ENCODE measurements at regions not wholly inside any gene's neighbourhood (a gene's known extent, or its start where the extent isn't known, plus 50 kb on each side); places are given as distances from the start of the nearest gene placed in this dataset.
A peak's percentile ranks its signal among the peaks of the same experiment; 100 is the strongest.
"Not testable (repeated sequence)": the region's sequence is repeated elsewhere in the genome, so short reads cannot be mapped to it uniquely, and the experiment has no call there.

DNA sequence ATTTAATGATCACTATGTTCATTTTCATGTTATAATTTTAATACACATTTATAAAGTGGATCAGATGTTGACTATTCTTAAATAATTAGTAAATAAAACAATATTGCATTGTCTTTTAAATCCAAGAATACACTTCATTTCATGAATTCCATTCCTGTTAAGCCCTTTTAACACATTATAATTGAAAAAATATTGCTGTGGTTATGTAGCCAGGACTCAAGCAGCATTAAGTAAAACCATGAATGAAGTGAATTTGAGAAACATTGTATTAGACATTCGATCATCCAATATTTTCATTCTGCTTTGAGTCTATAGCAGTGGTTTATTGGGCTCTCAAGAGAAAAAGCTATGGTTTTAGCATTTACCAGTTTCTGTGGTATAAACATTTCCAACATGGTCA is 94.2 kb upstream of the RAPGEF2 start:
- DNase-seq = no peak

GRCh38 chr4:159009521-159009920 is 93.4 kb upstream of the RAPGEF2 start:
- peak; percentile 24 for DNase-seq

DNA sequence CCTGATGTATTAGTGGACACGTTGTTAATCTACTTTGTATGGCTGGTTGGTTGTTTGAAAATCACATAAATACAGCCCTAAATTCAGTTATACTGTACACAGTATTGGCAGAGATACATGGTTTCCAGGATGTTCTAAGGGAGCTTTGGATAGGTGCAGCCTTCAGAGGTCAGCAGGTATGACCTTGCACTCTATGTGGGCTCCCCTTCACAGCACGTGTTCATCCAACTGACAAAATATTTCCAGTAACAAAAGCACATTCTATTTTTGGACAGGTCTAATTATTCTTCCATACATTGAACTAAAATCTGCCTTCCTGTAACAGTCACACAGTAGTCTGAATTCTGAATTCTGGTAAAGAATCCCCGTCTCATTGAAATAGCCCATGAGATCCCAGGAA is 92.8 kb upstream of the RAPGEF2 start:
- DNase-seq = no peak

GRCh38 chr4:159010563-159011260 is 92.2 kb upstream of the RAPGEF2 start:
- peak; percentile 74 for DNase-seq

GRCh38 chr4:159012381-159012780 is 90.5 kb upstream of the RAPGEF2 start:
- DNase-seq = no peak

DNA sequence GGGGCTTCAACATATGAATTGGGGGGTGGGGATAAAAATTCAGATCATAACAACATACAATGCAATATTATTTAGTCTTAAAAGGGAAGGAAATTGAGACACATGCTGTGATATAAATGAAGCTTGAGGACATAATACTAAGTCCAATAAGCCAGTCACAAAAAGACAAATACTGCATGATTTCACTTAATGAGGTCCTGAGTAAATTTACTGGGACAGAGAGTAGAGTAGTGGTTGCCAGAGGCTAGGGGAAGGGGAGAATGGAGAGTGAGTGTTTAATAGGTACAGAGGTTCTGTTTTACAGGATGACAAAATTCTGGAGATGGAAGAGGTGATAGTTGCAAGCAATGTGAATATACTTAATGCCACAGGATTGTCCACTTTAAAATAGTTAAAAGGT is 89.2 kb upstream of the RAPGEF2 start:
- no peak for DNase-seq

DNA sequence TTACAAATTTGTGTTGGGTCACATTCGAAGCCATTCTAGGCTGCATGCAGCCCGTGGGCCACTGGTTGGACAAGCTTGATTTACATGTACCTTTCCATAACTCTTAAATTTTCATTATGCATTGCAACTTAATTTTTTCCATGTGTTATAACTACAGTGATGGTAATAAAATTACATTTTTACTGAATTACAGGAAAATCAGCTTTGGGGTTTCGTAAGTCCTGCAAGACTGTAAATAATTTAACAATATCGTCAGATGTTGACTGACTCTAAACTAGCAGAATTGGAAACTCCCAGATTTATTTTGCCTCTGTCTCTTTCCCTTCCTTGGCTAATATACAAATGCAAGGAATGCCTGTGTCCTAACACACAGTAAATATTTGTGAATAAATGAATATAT is 88.0 kb upstream of the RAPGEF2 start:
- no peak for DNase-seq

DNA sequence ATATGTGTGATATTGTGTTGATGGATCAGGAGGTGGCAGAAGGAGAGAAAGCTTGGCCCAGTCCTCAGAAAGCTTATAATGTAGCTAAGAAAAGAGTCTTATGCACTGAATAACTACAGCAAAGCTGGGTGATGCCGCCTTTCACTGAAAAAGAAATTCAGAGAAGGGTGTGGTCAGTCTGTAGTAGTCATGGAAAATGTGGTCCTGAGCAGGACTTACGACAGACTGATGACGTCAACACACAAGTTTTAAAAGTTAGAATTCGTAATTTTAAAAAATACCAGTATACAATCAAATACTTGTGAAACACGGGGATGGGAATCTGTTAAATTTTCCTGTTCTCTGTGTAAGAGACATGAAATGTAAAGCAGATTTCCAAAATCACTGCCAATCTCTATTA is 87.0 kb upstream of the RAPGEF2 start:
- DNase-seq = no peak

GRCh38 chr4:159016593-159017024 is 86.3 kb upstream of the RAPGEF2 start:
- DNase-seq = no peak

DNA sequence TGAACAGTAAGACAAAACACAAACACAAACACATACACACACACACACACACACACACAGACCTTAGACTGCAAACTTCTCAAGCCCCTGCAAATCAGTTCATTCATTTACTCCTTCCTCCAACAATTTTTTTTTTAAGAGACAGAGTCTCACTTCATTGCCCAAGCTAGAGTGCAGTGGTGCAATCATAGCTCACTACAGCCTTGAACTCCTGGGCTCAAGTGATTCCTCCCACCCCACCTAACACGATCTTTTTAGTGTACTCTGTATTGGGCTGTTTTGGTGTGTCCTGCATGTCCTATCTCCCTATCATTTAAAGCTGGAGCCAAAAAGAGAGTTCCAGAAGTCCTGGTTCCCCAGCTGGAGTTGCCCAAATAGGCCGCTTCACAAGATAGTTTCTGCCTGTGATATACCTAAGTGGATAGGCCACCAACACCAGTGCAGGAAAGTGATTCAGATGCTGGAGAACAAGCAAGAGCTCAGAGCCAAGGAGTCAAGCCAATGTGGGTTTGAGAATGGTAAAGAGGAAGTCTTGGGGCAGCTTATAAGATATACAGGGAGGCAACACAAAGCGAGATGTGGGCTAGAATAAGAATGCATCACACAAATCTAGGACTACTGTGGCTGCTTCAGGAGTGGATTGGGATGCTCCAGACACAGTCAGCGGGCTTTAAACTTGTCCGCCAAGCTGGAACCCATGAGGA is 85.4 kb upstream of the RAPGEF2 start:
- no peak for DNase-seq

DNA sequence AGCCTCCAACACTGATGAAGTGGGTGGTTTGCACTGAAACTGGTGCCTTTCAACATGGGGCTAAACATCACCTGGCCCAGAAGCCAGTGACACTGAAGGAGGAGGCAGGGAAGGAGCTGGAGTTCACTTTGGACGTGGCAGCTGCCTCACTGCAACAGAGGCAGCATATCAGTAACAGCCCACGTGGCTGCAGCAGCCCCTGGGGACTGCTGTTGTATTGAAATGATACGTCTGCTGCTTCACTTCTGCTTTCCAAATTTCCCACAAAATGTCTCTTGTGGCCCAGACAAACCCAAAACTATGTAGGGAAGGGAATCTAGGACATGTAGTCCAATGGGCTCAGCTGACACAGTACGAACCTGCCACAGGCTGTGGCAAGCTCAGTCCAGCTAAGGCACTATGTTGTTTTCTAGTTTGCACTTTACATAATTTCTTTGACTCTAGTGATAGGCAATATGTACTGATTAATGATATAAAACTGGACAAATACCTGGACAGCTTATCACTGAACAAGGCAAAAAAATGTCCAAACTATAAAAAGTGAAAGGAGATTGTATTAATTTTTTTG is 84.7 kb upstream of the RAPGEF2 start:
- no peak for DNase-seq

- no peak for DNase-seq
These were observed 83.5 kb upstream of the RAPGEF2 start for GRCh38 chr4:159019356-159019755.

DNA sequence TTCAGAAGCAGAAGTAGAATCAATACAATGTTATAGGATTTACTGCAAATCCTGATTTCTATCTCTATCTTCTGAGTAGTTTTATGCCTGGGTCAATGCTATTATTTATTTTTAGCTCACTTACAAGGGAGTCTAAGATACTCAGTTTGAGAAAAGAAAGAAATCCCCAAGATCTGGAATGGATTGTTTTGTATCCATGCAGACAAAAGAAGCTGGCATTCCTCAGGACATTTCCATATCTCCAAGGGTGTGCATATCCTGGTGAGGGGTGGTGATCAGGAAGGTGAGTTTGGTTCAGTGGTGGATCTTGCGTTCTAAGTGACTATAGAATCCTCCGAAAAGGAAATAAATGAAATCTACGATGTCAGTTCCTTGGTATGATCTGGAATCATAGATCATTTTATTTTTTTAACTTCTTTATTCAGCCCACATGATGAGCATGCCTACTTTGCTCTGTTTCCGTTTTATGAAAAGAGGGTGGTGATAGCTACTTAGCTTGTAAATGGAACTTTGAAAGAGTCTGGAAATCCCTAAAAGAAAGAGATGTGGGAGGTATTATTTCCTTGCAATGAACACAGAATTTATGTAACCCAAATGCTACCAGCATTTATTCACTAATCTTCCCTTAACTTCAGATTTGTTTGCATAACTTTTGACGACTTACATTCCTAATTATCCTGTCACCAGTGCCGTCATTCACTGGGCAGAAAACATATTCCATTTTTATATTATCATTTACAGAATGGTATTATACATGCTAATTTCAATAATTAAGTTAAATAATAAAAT is 81.1 kb upstream of the RAPGEF2 start:
- no peak for DNase-seq

DNA sequence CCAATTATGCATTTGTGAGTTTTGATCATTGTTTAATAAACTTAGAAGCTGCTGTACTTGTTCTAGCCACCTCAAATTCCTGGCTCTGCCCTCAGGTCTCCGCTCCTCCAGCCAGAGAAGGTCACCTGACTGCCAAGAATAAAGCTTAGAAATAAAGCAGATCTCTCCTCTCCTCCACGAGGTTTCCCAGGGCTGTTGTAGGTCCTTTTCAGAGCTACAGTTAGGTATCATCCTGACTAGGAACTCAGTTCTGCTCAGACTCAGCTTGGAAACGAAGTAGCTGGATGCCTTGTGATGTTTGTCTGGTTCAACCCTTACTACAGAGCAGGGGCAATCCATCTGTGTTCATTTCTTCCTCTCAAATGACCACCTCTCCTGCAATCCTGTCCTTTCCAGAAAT is 79.1 kb upstream of the RAPGEF2 start:
- DNase-seq = no peak

- no peak for DNase-seq
These were observed 78.6 kb upstream of the RAPGEF2 start for GRCh38 chr4:159024266-159024665.

GRCh38 chr4:159024828-159025227 is 78.1 kb upstream of the RAPGEF2 start:
- DNase-seq = no peak

DNA sequence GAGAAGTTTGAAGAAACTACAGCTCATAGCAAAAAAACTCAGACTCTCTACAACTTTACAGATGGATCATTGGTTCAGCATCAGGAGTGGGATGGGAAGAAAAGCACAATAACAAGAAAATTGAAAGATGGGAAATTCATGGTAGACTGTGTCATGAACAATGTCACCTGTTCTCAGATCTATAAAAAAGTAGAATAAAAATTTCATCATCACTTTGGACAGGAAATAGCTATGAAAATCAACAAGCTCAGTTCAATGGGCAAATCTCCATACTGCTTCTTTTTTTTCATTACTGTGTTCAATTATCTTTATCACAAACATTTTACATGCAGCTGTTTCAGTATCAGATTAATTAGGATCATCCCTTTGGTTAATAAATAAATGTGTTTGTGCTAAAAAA is 76.5 kb upstream of the RAPGEF2 start:
- no peak for DNase-seq

DNA sequence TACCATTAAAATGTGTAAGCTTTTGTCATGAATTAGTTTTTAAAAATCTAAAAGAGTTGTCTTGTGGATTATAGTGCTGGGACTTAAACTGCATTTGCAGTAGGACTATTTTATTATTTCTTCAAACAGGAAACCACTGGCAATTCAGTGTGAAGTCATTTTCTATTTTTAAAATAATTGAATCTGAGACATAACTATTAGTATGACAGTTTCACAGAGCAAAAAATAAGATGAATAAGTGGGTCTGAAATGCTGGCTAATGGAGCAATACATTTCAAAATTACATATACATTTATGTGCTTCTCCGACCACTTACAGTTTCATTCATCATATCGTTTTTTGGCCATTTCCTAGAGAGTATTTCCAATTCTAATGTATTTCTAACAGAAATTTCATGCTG is 75.3 kb upstream of the RAPGEF2 start:
- DNase-seq = no peak

DNA sequence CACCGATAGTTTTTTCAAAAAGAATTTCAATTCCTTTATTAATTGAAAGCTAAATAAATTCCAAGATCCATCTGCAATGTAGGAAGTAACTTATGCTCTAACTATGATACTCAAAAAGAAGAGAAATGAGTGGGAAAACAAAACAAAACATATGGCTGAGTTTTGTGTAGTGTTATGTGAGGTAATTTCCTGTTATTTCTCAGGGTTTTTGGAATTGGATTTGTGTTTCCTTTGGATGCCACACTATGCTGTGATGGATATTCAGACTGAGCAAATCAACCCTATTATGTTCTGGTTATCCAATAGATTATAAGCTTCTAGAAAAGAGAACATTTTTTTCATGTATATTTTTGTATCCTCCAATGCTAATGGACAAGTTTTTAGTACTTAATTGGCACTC is 73.4 kb upstream of the RAPGEF2 start:
- no peak for DNase-seq

DNA sequence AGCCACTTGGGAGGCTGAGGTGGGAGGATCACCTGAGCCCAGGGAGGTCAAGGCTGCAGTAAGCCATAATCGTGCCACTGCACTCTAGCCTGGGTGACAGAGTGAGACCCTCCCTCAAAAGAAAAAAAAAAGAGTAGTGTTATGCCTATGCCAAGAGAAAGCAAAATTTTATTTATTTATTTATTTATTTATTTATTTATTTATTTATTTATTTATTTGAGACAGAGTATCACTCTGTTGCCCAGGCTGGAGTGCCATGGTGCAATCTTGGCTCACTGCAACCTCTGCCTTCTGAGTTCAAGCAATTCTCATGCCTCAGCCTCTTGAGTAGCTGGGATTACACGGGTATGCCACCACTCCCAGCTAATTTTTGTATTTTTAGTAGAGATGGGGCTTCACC is 72.6 kb upstream of the RAPGEF2 start:
- not testable (repeated sequence) for DNase-seq

DNA sequence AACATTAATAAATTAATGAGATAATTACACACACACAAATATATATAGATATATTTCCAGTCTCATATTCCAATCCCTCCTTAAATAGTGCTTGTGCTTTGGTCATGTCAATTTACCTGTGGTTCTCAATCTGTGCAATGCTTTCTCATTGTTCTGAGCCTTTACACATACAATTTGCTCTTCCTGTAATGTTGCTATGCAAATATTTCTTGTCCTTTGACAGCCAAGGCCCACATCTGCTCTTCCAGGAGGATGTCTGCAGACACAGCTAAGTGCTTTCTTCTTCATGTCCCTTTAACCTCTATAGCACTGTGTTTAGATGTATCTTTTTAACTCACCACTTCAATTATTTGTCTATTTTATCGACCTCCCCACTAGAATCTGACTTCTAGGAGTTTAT is 67.3 kb upstream of the RAPGEF2 start:
- DNase-seq = peak; percentile 21

- DNase-seq = no peak
These were observed 64.3 kb upstream of the RAPGEF2 start for GRCh38 chr4:159038536-159038935.

All from NCI-H2029 (cell line).